ENCODE measurements at regions not wholly inside any gene's neighbourhood (a gene's known extent, or its start where the extent isn't known, plus 50 kb on each side); places are given as distances from the start of the nearest gene placed in this dataset.
"Not testable (repeated sequence)": the region's sequence is repeated elsewhere in the genome, so short reads cannot be mapped to it uniquely, and the experiment has no call there.

DNA sequence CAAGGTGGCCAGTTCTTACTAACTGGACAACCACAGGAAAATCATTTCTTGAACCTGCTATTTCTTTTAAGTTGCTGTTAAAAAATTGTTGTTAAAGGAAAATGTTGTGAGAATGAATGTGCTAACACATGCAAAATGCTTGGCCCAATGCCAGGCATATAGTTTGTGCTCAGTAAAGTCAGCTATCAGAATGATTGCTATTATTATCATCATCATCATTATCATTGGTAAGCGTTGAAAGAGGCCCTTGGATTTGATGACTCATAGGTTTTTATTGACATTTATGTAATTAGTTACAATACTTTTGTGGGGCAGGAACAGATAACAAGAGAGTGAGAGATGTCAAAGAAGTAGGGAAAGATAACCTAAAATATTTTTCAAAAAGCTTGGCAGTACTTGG, 394.2 kb upstream of the ZEB2 start:
- TF ChIP-seq, protein P1, sequence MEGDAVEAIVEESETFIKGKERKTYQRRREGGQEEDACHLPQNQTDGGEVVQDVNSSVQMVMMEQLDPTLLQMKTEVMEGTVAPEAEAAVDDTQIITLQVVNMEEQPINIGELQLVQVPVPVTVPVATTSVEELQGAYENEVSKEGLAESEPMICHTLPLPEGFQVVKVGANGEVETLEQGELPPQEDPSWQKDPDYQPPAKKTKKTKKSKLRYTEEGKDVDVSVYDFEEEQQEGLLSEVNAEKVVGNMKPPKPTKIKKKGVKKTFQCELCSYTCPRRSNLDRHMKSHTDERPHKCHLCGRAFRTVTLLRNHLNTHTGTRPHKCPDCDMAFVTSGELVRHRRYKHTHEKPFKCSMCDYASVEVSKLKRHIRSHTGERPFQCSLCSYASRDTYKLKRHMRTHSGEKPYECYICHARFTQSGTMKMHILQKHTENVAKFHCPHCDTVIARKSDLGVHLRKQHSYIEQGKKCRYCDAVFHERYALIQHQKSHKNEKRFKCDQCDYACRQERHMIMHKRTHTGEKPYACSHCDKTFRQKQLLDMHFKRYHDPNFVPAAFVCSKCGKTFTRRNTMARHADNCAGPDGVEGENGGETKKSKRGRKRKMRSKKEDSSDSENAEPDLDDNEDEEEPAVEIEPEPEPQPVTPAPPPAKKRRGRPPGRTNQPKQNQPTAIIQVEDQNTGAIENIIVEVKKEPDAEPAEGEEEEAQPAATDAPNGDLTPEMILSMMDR (IDR thresholded peaks at IDR 0.05): no peak
- ATAC-seq (ENCODE audit: low FRiP score) (no peak), DNase-seq (ENCODE audit: low spot score) (no peak)

DNA sequence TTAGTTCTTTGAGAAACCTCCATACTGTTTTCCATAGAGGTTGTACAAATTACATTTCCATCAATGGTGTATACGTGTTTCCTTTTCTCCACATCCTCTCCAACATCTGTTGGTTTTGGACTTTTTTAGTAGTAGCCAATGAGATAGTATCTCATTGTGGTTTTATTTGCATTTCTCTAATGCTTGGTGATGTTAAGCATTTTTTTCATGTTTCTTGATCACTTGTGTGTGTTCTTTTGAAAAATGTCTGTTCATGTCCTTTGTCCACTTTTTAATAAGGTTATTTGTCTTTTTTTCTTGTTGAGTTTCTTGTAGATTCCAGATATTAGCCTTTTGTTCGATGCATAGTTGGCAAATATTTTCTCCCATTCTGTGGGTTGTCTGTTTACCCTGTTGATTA, 392.3 kb upstream of the ZEB2 start:
- ATAC-seq (ENCODE audit: low FRiP score): no peak
- no peak for DNase-seq (ENCODE audit: low spot score)
- TF ChIP-seq, protein P1 (IDR thresholded peaks at IDR 0.05): no peak

DNA sequence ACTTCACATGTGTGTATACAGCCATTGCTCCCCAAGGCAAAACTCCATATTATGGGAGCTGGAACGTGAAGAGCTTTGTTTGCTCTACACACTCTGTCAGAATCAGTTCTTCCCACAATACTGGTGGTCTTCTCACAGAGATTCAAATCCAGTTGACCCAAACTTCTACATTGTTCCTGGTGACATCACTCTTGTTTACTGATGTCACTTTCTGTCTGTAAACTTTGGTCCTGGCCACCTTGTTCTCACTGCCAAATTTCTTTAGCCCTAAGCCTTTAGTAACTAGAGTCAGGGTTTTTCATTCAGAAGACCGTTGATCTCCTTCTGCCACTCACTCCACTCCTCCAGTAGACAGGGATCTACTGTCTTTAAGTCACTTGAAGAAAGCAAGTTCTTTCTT, 386.0 kb upstream of the ZEB2 start:
- TF ChIP-seq, protein P1 (IDR thresholded peaks at IDR 0.05): no peak
- ATAC-seq (ENCODE audit: low FRiP score) (no peak), DNase-seq (ENCODE audit: low spot score) (no peak)

DNA sequence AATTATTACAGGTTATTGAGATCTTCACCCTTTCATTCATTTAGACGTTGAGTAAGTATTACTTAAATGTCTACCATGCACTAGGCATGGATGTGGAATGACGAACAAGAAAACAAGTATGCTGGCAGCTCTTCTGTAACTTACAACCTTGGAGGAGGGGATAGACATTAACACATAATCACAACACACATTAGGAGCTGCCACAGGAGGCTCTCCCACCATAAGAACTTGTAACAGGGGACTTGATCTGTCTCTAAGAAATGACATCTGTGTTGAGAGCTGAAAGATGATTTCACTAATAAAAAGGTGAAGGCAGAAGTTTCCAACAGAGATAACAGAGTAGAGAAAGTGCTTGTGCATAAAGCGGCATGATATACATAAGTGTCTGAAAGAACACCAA, 384.7 kb upstream of the ZEB2 start:
- ATAC-seq (ENCODE audit: low FRiP score) (no peak), DNase-seq (ENCODE audit: low spot score) (no peak)
- TF ChIP-seq, protein P1 (IDR thresholded peaks at IDR 0.05): no peak

DNA sequence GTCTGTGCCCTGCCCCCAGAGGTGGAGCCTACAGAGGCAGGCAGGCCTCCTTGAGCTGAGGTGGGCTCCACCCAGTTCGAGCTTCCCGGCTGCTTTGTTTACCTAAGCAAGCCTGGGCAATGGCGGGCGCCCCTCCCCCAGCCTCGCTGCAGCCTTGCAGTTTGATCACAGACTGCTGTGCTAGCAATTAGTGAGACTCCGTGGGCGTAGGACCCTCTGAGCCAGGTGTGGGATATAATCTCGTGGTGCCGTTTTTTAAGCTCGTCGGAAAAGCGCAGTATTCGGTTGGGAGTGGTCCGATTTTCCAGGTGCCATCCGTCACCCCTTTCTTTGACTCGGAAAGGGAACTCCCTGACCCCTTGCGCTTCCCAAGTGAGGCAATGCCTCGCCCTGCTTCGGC, 383.1 kb upstream of the ZEB2 start:
- ATAC-seq (ENCODE audit: low FRiP score); DNase-seq (ENCODE audit: low spot score): not testable (repeated sequence)

DNA sequence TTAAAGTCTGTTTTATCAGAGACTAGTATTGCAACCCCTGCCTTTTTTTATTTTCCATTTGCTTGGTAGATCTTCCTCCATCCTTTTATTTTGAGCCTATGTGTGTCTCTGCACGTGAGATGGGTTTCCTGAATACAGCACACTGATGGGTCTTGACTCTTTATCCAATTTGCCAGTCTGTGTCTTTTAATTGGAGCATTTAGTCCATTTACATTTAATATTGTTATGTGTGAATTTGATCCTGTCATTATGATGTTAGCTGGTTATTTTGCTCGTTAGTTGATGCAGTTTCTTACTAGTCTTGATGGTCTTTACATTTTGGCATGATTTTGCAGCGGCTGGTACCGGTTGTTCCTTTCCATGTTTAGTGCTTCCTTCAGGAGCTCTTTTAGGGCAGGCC, 381.5 kb upstream of the ZEB2 start:
- ATAC-seq (ENCODE audit: low FRiP score): not testable (repeated sequence)

DNA sequence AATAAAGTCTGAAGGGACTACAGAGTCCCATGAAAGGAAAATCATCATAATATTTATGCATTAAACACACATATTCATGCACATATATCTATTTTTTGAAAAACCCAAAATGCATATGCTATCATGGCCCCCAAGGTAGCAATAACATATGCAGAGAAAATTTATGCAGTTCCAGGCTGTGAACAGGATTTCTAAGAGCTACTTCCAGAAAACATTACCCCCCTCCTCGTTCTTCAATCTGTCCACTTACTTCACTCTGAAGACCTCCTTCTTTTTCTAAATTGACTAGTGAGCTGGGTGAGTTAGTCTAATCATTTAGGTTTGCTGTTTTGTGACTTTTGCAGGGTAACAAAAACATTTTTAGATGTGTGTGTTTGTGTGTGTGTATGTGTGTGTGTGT, 376.4 kb upstream of the ZEB2 start:
- ATAC-seq (ENCODE audit: low FRiP score) (no peak), DNase-seq (ENCODE audit: low spot score) (no peak)
- TF ChIP-seq, protein P1 (IDR thresholded peaks at IDR 0.05): no peak

More for the DNA sequence above, 381.5 kb upstream of the ZEB2 start:
- DNase-seq (ENCODE audit: low spot score): not testable (repeated sequence)

DNA sequence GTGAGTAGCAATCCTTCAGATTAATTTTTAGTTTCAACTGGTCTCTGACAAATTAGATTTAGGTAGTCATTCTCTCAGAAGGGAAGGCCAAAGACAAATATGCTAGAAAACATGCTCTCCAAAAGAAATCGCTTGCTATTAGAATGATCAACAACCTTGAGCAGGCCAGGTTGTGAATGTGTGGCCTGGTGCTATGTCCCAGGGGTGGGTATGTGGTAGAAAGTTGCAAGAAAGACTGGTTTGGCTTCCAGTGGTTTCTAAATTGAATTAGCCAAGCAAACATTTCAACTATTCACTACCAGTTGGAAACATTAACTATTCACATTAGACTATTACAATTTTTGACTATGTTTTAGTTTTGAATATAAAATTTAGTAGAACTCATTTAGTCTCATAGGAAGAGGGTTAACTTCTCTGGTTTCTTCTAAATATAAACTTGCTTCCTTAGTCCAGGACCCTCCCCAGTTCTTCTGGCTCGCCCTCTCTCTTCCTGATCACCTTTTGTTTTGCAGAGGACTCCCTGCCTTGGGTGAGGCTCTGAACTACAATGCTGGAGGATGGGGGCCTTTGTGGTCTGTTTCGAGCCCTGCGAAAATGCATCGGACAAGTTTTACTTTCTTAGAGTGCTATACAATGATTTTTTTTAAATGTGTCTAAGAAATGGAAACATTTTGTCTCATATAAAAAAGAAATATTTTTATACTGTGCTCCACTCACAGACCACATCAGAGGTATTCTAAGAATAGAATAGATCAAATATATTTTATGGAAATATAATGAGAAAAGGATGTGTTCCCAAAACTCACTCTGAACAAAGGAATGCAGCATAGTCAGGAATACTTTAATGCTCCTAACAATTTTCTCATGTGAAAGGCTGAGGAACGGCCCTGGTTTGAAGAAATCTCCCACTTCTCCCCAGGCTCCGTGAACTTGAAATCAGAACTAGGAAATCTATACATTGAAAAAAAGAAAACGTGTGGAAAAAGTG, 375.0 kb upstream of the ZEB2 start:
- TF ChIP-seq, protein P1 (IDR thresholded peaks at IDR 0.05): no peak
- ATAC-seq (ENCODE audit: low FRiP score): no peak

More for the DNA sequence above, 375.0 kb upstream of the ZEB2 start:
- no peak for DNase-seq (ENCODE audit: low spot score)

Data from omental fat pad (tissue), 3 donors.